Suppressor macrophage treated with lipopolysaccharide for 4 hours (primary cell): ENCODE measurements at regions not wholly inside any gene's neighbourhood (a gene's known extent, or its start where the extent isn't known, plus 50 kb on each side); places are given as distances from the start of the nearest gene placed in this dataset.

Experiments used
- DNase-seq: peaks from one replicate; pipeline ENCODE4 v3.0.0-alpha.2; 2020

GRCh38 chr4:14831416-14831815 lies 170.9 kb upstream of the CPEB2 start:
- peak; percentile 64 for DNase-seq

- DNase-seq: no peak
Measured at GRCh38 chr4:14833053-14833452, 169.2 kb upstream of the CPEB2 start.

GRCh38 chr4:14834382-14834781 lies 167.9 kb upstream of the CPEB2 start:
- DNase-seq: no peak

GRCh38 chr4:14835288-14835687 lies 167.0 kb upstream of the CPEB2 start:
- no peak for DNase-seq

GRCh38 chr4:14835708-14836425 lies 166.4 kb upstream of the CPEB2 start:
- no peak for DNase-seq

GRCh38 chr4:14837860-14838259 lies 164.4 kb upstream of the CPEB2 start:
- no peak for DNase-seq

- no peak for DNase-seq
Measured at GRCh38 chr4:14841801-14842768, 160.2 kb upstream of the CPEB2 start.

- no peak for DNase-seq
Measured at GRCh38 chr4:14842964-14843630, 159.2 kb upstream of the CPEB2 start.

GRCh38 chr4:14844061-14844460 lies 158.2 kb upstream of the CPEB2 start:
- DNase-seq: no peak

GRCh38 chr4:14848229-14848628 lies 154.1 kb upstream of the CPEB2 start:
- peak; percentile 70 for DNase-seq

GRCh38 chr4:14850455-14851097 lies 151.7 kb upstream of the CPEB2 start:
- DNase-seq: peak; percentile 52

- no peak for DNase-seq
Measured at GRCh38 chr4:14853176-14853943, 148.9 kb upstream of the CPEB2 start.

- no peak for DNase-seq
Measured at GRCh38 chr4:14855719-14856061, 146.6 kb upstream of the CPEB2 start.

- DNase-seq: peak; percentile 99
Measured at GRCh38 chr4:14856062-14856933, 146.0 kb upstream of the CPEB2 start.

- peak; percentile 47 for DNase-seq
Measured at GRCh38 chr4:14856934-14857235, 145.4 kb upstream of the CPEB2 start.

- no peak for DNase-seq
Measured at GRCh38 chr4:14857475-14857874, 144.8 kb upstream of the CPEB2 start.

- DNase-seq: peak; percentile 54
Measured at GRCh38 chr4:14857981-14858380, 144.3 kb upstream of the CPEB2 start.

GRCh38 chr4:14862891-14863290 lies 139.4 kb upstream of the CPEB2 start:
- no peak for DNase-seq

GRCh38 chr4:14863418-14864364 lies 138.6 kb upstream of the CPEB2 start:
- no peak for DNase-seq

GRCh38 chr4:14864365-14865030 lies 137.8 kb upstream of the CPEB2 start:
- peak; percentile 70 for DNase-seq
